Astrocyte of the spinal cord (primary cell): ENCODE measurements at regions not wholly inside any gene's neighbourhood (a gene's known extent, or its start where the extent isn't known, plus 50 kb on each side); places are given as distances from the start of the nearest gene placed in this dataset.

Experiments used
- DNase-seq: peaks from one replicate; pipeline ENCODE4 v3.0.0; 2011; ENCODE audit warnings: low read depth, low spot score
- H3K4me3 ChIP-seq: 2 replicates; pipeline ENCODE4 v1.5.1; 2011; ENCODE audit warnings: low read depth, mild to moderate bottlenecking, low read length, moderate library complexity
- CTCF ChIP-seq: IDR thresholded peaks from 2 replicates; pipeline ENCODE4 v1.5.1; 2012; ENCODE audit warnings: low read depth, mild to moderate bottlenecking, low read length, inconsistent platforms
- in situ Hi-C: cut with HindIII; loops from 2 replicates; pipeline ENCODE4 v1.10.0; 2017; ENCODE audit warnings: low sequenced_read_pairs

GRCh38 chr22:41040483-41040882 lies 51.9 kb upstream of the EP300 start:
- no peak for DNase-seq
- no peak for TF ChIP-seq CTCF
- H3K4me3 ChIP-seq, result no peak overlapping the region
- in situ Hi-C loops, result no loop called here

- TF ChIP-seq CTCF, result no peak
- in situ Hi-C loops, result no loop called here
- no peak for DNase-seq
- H3K4me3 ChIP-seq, result no peak overlapping the region
These were observed 50.9 kb upstream of the EP300 start for GRCh38 chr22:41041532-41041931.
